GM19397 (cell line): ENCODE measurements at regions not wholly inside any gene's neighbourhood (a gene's known extent, or its start where the extent isn't known, plus 50 kb on each side); places are given as distances from the start of the nearest gene placed in this dataset.

Experiments used
- ATAC-seq: cut with Tn5 transposase; IDR thresholded peaks from one replicate; pipeline ENCODE4 v1.9.1; 2021; ENCODE audit warnings: mild to moderate bottlenecking, moderate library complexity; ENCODE audit not compliant: unreplicated experiment

GRCh38 chr13:107438251-107438650, 777.1 kb downstream of the LIG4 start:
- no peak for ATAC-seq

- ATAC-seq: no peak
Observed at GRCh38 chr13:107434347-107434746, 781.0 kb downstream of the LIG4 start.

GRCh38 chr13:107427536-107427935, 787.8 kb downstream of the LIG4 start:
- no peak for ATAC-seq

- ATAC-seq: no peak
Observed at GRCh38 chr13:107422421-107422820, 792.9 kb downstream of the LIG4 start.

GRCh38 chr13:107421951-107422350, 793.4 kb downstream of the LIG4 start:
- no peak for ATAC-seq

GRCh38 chr13:107421028-107421427, 794.3 kb downstream of the LIG4 start:
- no peak for ATAC-seq

GRCh38 chr13:107413005-107413404, 802.3 kb downstream of the LIG4 start:
- no peak for ATAC-seq

GRCh38 chr13:107407074-107407473, 808.3 kb downstream of the LIG4 start:
- ATAC-seq: no peak

GRCh38 chr13:107395927-107396662, 819.2 kb downstream of the LIG4 start:
- no peak for ATAC-seq

- no peak for ATAC-seq
Observed at GRCh38 chr13:107392205-107392604, 823.1 kb downstream of the LIG4 start.

GRCh38 chr13:107387525-107387924, 819.6 kb upstream of the ARGLU1 start:
- no peak for ATAC-seq

- ATAC-seq: no peak
Observed at GRCh38 chr13:107379407-107380155, 811.6 kb upstream of the ARGLU1 start.

- no peak for ATAC-seq
Observed at GRCh38 chr13:107376341-107377125, 808.6 kb upstream of the ARGLU1 start.

- no peak for ATAC-seq
Observed at GRCh38 chr13:107375701-107376340, 807.9 kb upstream of the ARGLU1 start.

- no peak for ATAC-seq
Observed at GRCh38 chr13:107374038-107374437, 806.1 kb upstream of the ARGLU1 start.

- ATAC-seq: no peak
Observed at GRCh38 chr13:107373551-107373950, 805.6 kb upstream of the ARGLU1 start.

GRCh38 chr13:107370015-107370785, 802.3 kb upstream of the ARGLU1 start:
- no peak for ATAC-seq

- no peak for ATAC-seq
Observed at GRCh38 chr13:107367258-107367657, 799.3 kb upstream of the ARGLU1 start.

GRCh38 chr13:107365466-107366215, 797.7 kb upstream of the ARGLU1 start:
- no peak for ATAC-seq

GRCh38 chr13:107364658-107365057, 796.7 kb upstream of the ARGLU1 start:
- no peak for ATAC-seq
